Breast epithelium (tissue), 3 donors: ENCODE measurements at regions not wholly inside any gene's neighbourhood (a gene's known extent, or its start where the extent isn't known, plus 50 kb on each side); places are given as distances from the start of the nearest gene placed in this dataset.

Source experiments
- POLR2A ChIP-seq: fragments of 450-650 bp; IDR thresholded peaks from one replicate; pipeline ENCODE4 v1.6.1; 2016; ENCODE audit warnings: antibody characterized with exemption, mild to moderate bottlenecking, moderate library complexity
- TF ChIP-seq, protein P1 (sequence below), 3 donors: fragments of 450-650 bp; IDR thresholded peaks; one replicate each; pipeline ENCODE4 v1.5.1; 2016 to 2017; ENCODE audit warnings: antibody characterized with exemption in 3 of 3, mild to moderate bottlenecking in 3 of 3, moderate library complexity in 3 of 3

DNA sequence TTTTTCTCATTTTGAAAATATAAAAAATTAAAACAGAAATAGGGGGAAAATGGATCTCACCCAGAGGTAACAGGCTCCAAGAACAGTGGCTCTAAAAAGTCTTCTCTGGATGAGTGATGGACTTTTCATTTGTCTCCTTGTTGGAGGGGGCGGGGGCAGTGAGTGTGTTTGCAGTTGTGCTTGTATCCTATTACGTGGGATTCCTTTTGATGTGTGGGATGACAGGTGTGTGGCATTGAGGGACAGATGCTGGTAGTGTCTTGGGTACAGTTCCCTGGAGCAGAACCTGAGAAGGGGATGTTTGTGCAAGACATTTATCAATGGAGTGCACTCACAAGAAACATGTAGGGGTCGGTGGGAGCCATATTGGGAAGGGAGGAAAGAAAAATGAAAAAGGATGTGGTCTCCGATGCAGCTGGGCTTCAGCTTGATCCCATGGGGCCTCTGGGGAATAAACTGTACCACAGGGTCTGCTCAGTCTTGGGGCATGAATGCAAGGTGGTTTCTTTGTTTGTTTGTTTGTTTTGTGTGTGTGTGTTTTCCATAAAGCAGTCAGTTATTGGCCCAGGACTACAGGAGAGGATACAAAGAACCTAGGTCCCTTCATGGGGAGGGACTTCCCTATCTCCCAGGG, 120.0 kb upstream of the SLC35G4 start:
- TF ChIP-seq, protein P1, sequence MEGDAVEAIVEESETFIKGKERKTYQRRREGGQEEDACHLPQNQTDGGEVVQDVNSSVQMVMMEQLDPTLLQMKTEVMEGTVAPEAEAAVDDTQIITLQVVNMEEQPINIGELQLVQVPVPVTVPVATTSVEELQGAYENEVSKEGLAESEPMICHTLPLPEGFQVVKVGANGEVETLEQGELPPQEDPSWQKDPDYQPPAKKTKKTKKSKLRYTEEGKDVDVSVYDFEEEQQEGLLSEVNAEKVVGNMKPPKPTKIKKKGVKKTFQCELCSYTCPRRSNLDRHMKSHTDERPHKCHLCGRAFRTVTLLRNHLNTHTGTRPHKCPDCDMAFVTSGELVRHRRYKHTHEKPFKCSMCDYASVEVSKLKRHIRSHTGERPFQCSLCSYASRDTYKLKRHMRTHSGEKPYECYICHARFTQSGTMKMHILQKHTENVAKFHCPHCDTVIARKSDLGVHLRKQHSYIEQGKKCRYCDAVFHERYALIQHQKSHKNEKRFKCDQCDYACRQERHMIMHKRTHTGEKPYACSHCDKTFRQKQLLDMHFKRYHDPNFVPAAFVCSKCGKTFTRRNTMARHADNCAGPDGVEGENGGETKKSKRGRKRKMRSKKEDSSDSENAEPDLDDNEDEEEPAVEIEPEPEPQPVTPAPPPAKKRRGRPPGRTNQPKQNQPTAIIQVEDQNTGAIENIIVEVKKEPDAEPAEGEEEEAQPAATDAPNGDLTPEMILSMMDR (IDR thresholded peaks at IDR 0.05): no peak
- TF ChIP-seq POLR2A: no peak
